Mesenchymal stem cell (in vitro differentiated cells and primary cell): ENCODE measurements at regions not wholly inside any gene's neighbourhood (a gene's known extent, or its start where the extent isn't known, plus 50 kb on each side); places are given as distances from the start of the nearest gene placed in this dataset.

Source experiments
- DNase-seq: peaks from one replicate; pipeline ENCODE4 v3.0.0-alpha.2; 2013
- H2AFZ ChIP-seq: one replicate; pipeline ENCODE4 v1.6.1; 2013; ENCODE audit warnings: low read depth, mild to moderate bottlenecking, control low read depth, inconsistent platforms, low read length, moderate library complexity
- H2AK5ac ChIP-seq: 2 replicates; pipeline ENCODE4 v1.6.1; 2013; ENCODE audit warnings: low read length, moderate library complexity, mild to moderate bottlenecking, inconsistent platforms; ENCODE audit not compliant: severe bottlenecking
- H2BK120ac ChIP-seq: one replicate; pipeline ENCODE4 v1.6.1; 2013; ENCODE audit warnings: low read depth, mild to moderate bottlenecking, inconsistent platforms, low read length, moderate library complexity
- H2BK12ac ChIP-seq, 2 experiments: one replicate each; pipeline ENCODE4 v1.6.1; 2013; ENCODE audit warnings: inconsistent platforms in 2 of 2, low read length in 2 of 2, mild to moderate bottlenecking in 2 of 2, moderate library complexity in 2 of 2, control low read depth in 1 of 2
- H2BK15ac ChIP-seq: one replicate; pipeline ENCODE4 v1.6.1; 2013; ENCODE audit warnings: mild to moderate bottlenecking, low read depth, inconsistent platforms; ENCODE audit not compliant: poor library complexity, severe bottlenecking
- H2BK5ac ChIP-seq: 2 replicates; pipeline ENCODE4 v1.6.1; 2013; ENCODE audit warnings: low read depth, mild to moderate bottlenecking, low read length, control low read depth, inconsistent platforms; ENCODE audit not compliant: poor library complexity, severe bottlenecking
- H3K14ac ChIP-seq, 2 experiments: one replicate each; pipeline ENCODE4 v1.6.1; 2013; ENCODE audit warnings: inconsistent platforms in 2 of 2, low read length in 2 of 2, control low read depth in 1 of 2, mild to moderate bottlenecking in 1 of 2, moderate library complexity in 1 of 2
- H3K18ac ChIP-seq, 2 experiments: one replicate each; pipeline ENCODE4 v1.6.1; 2013; ENCODE audit warnings: inconsistent platforms in 2 of 2, low read length in 2 of 2, control low read depth in 1 of 2, low read depth in 1 of 2, mild to moderate bottlenecking in 1 of 2
- H3K23ac ChIP-seq, 2 experiments: one replicate each; pipeline ENCODE4 v1.6.1; 2013; ENCODE audit warnings: inconsistent platforms in 2 of 2, low read length in 2 of 2, mild to moderate bottlenecking in 2 of 2, moderate library complexity in 2 of 2, control low read depth in 1 of 2
- H3K27ac ChIP-seq: 2 replicates; pipeline ENCODE4 v1.5.1; 2013; ENCODE audit warnings: mild to moderate bottlenecking, moderate library complexity, low read length, control low read depth, inconsistent platforms; ENCODE audit not compliant: poor library complexity, severe bottlenecking
- H3K27me3 ChIP-seq, 2 experiments: 2 replicates each; pipeline versions ENCODE4 v1.6.1 to v1.7.0; 2013; ENCODE audit warnings: low read length in 2 of 2, mild to moderate bottlenecking in 2 of 2, moderate library complexity in 2 of 2, control low read depth in 1 of 2, inconsistent platforms in 1 of 2; ENCODE audit not compliant: control insufficient read depth in 1 of 2, insufficient read depth in 1 of 2
- H3K36me3 ChIP-seq, 2 experiments: 2 replicates each; pipeline versions ENCODE4 v1.6.1 to v1.7.0; 2013; ENCODE audit warnings: low read length in 2 of 2, control low read depth in 1 of 2, inconsistent platforms in 1 of 2, low read depth in 1 of 2, mild to moderate bottlenecking in 1 of 2; ENCODE audit not compliant: insufficient read depth in 2 of 2, control insufficient read depth in 1 of 2
- H3K4ac ChIP-seq, 2 experiments: one replicate each; pipeline ENCODE4 v1.6.1; 2013; ENCODE audit warnings: inconsistent platforms in 2 of 2, low read length in 2 of 2, mild to moderate bottlenecking in 2 of 2, moderate library complexity in 2 of 2, control low read depth in 1 of 2, low read depth in 1 of 2
- H3K4me1 ChIP-seq: 2 replicates; pipeline ENCODE4 v1.6.1; 2013; ENCODE audit warnings: low read depth, low read length, control low read depth; ENCODE audit not compliant: control insufficient read depth, insufficient read depth
- H3K4me2 ChIP-seq: 2 replicates; pipeline ENCODE4 v1.6.1; 2013; ENCODE audit warnings: low read length, mild to moderate bottlenecking, inconsistent platforms; ENCODE audit not compliant: poor library complexity, severe bottlenecking
- H3K4me3 ChIP-seq, 2 experiments: 2 replicates each; pipeline versions ENCODE4 v1.5.1 to v1.7.0; 2013; ENCODE audit warnings: low read length in 2 of 2, mild to moderate bottlenecking in 2 of 2, control low read depth in 1 of 2, low read depth in 1 of 2; ENCODE audit not compliant: insufficient read depth in 1 of 2
- H3K79me1 ChIP-seq: replicated peaks from 2 replicates; pipeline ENCODE4 v1.6.1; 2013; ENCODE audit warnings: mild to moderate bottlenecking, control low read depth, low read length, inconsistent platforms; ENCODE audit not compliant: poor library complexity, severe bottlenecking
- H3K9ac ChIP-seq: 2 replicates; pipeline ENCODE4 v1.7.0; 2013; ENCODE audit warnings: mild to moderate bottlenecking, low read length, moderate library complexity
- H3K9me3 ChIP-seq: 2 replicates; pipeline ENCODE4 v1.7.0; 2013; ENCODE audit warnings: mild to moderate bottlenecking, low read length; ENCODE audit not compliant: control insufficient read depth
- H4K8ac ChIP-seq: one replicate; pipeline ENCODE4 v1.6.1; 2013; ENCODE audit warnings: inconsistent platforms, mild to moderate bottlenecking, low read length, moderate library complexity
- H4K91ac ChIP-seq: one replicate; pipeline ENCODE4 v1.6.1; 2013; ENCODE audit warnings: mild to moderate bottlenecking, low read length, inconsistent platforms
- WGBS: methylation state at CpG from one replicate; pipeline ENCODE4 v1.1.7; 2013; ENCODE audit warnings: mixed read lengths; 5-methylcytosine and 5-hydroxymethylcytosine counted together

DNA sequence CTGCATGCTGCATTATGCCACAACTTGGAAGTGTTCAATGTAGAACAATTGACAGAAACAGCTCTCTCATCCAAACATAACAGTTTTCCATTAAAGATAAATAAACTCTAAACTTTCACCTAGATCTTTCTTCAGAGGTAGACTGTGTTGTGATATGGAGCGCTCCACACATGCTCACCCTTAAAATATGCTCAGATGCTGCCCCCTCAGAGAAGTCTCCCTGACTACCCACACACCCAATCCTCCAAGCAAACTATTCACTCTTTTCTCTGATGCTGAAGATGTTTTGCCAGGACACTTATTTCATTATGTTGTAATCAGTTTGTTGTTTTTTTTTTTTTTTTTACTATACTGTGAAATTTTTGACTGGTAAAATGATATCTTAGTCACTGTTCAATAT, 206.6 kb upstream of the RASA1 start:
- WGBS: 100% methylated on average over 1 of the region's 1 CpG
- H3K27me3 ChIP-seq: no peaks in the 10 kb centered on the region
- H3K79me1 ChIP-seq: no peaks in the 10 kb centered on the region

GRCh38 chr5:87069311-87069710, 198.4 kb upstream of the RASA1 start:
- H4K91ac ChIP-seq: no peak overlapping the region
- H3K36me3 ChIP-seq: no peaks in the 10 kb centered on the region
- H3K4me3 ChIP-seq: no peak overlapping the region
- H4K8ac ChIP-seq: no peak overlapping the region
- H3K4me2 ChIP-seq: no peak overlapping the region
- H2BK120ac ChIP-seq: no peak overlapping the region
- peaks cover 1% of the 10 kb centered on the region for H3K79me1 ChIP-seq
- H3K27ac ChIP-seq: no peak overlapping the region
- no peak overlapping the region for H3K9ac ChIP-seq
- no peak overlapping the region for H2BK5ac ChIP-seq
- DNase-seq: no peak
- no peaks in the 10 kb centered on the region for H3K9me3 ChIP-seq
- no peak overlapping the region for H3K14ac ChIP-seq
- no peak overlapping the region for H3K23ac ChIP-seq
- WGBS: 100% methylated on average over 1 of the region's 2 CpGs
- H3K18ac ChIP-seq: no peak overlapping the region
- H3K27me3 ChIP-seq: no peaks in the 10 kb centered on the region
- H2BK15ac ChIP-seq: no peak overlapping the region
- no peak overlapping the region for H2BK12ac ChIP-seq
- no peak overlapping the region for H2AK5ac ChIP-seq
- H2AFZ ChIP-seq: no peak overlapping the region
- H3K4me1 ChIP-seq: peaks cover 2% of the 10 kb centered on the region
- no peak overlapping the region for H3K4ac ChIP-seq

More for the DNA sequence above, 206.6 kb upstream of the RASA1 start:
- no peak overlapping the region for H3K14ac ChIP-seq
- no peak overlapping the region for H3K18ac ChIP-seq
- no peak overlapping the region for H3K4me2 ChIP-seq
- H3K9me3 ChIP-seq: peaks cover 4% of the 10 kb centered on the region
- no peak overlapping the region for H3K4ac ChIP-seq
- no peak overlapping the region for H3K4me3 ChIP-seq
- H3K23ac ChIP-seq: no peak overlapping the region
- no peak overlapping the region for H4K8ac ChIP-seq
- no peak overlapping the region for H2BK120ac ChIP-seq
- H2BK5ac ChIP-seq: no peak overlapping the region
- H3K9ac ChIP-seq: no peak overlapping the region
- H2BK12ac ChIP-seq: no peak overlapping the region
- H2BK15ac ChIP-seq: no peak overlapping the region
- no peaks in the 10 kb centered on the region for H3K36me3 ChIP-seq
- no peak overlapping the region for H4K91ac ChIP-seq
- H3K27ac ChIP-seq: no peak overlapping the region
- H2AFZ ChIP-seq: no peak overlapping the region
- no peak overlapping the region for H2AK5ac ChIP-seq
- no peaks in the 10 kb centered on the region for H3K4me1 ChIP-seq
- no peak for DNase-seq

- H3K9me3 ChIP-seq: no peaks in the 10 kb centered on the region
- no peak overlapping the region for H3K4me3 ChIP-seq
- peak overlapping the region in 1 of 2 experiments; percentile 40 for H3K18ac ChIP-seq
- no peak overlapping the region for H3K14ac ChIP-seq
- peak overlapping the region; percentile 76 for H2AK5ac ChIP-seq
- H2AFZ ChIP-seq: no peak overlapping the region
- peaks cover 1% of the 10 kb centered on the region for H3K79me1 ChIP-seq
- no peaks in the 10 kb centered on the region for H3K36me3 ChIP-seq
- no peak overlapping the region for H3K27ac ChIP-seq
- H2BK12ac ChIP-seq: no peak overlapping the region
- no peak overlapping the region for H3K4ac ChIP-seq
- H2BK5ac ChIP-seq: no peak overlapping the region
- no peak overlapping the region for H3K23ac ChIP-seq
- WGBS: 40% methylated on average over 2 of the region's 3 CpGs
- no peak overlapping the region for H3K4me2 ChIP-seq
- H3K4me1 ChIP-seq: peaks cover 2% of the 10 kb centered on the region
- H2BK120ac ChIP-seq: no peak overlapping the region
- no peaks in the 10 kb centered on the region for H3K27me3 ChIP-seq
- H4K8ac ChIP-seq: no peak overlapping the region
- peak overlapping the region; percentile 20 for H3K9ac ChIP-seq
- H4K91ac ChIP-seq: no peak overlapping the region
- no peak overlapping the region for H2BK15ac ChIP-seq
- peak; percentile 67 for DNase-seq
Measured at GRCh38 chr5:87069974-87070608, 197.6 kb upstream of the RASA1 start.

GRCh38 chr5:87074072-87074471, 193.6 kb upstream of the RASA1 start:
- H3K9ac ChIP-seq: no peak overlapping the region
- no peak overlapping the region for H2BK120ac ChIP-seq
- H2AFZ ChIP-seq: no peak overlapping the region
- H2AK5ac ChIP-seq: no peak overlapping the region
- no peak overlapping the region for H3K27ac ChIP-seq
- no peak overlapping the region for H4K8ac ChIP-seq
- H3K4me2 ChIP-seq: no peak overlapping the region
- H3K4me3 ChIP-seq: no peak overlapping the region
- no peak overlapping the region for H3K18ac ChIP-seq
- no peak overlapping the region for H3K4ac ChIP-seq
- H3K36me3 ChIP-seq: no peaks in the 10 kb centered on the region
- H3K79me1 ChIP-seq: peaks cover 1% of the 10 kb centered on the region
- H3K14ac ChIP-seq: no peak overlapping the region
- H3K9me3 ChIP-seq: no peaks in the 10 kb centered on the region
- DNase-seq: no peak
- no peak overlapping the region for H2BK12ac ChIP-seq
- H3K27me3 ChIP-seq: no peaks in the 10 kb centered on the region
- no peak overlapping the region for H4K91ac ChIP-seq
- peaks cover 2% of the 10 kb centered on the region for H3K4me1 ChIP-seq
- 100% methylated on average over 1 of the region's 2 CpGs for WGBS
- no peak overlapping the region for H2BK15ac ChIP-seq
- no peak overlapping the region for H2BK5ac ChIP-seq
- no peak overlapping the region for H3K23ac ChIP-seq
